Activated naive CD8-positive, alpha-beta T cell treated with anti-CD3 and anti-CD28 coated beads, Interleukin-2, amount 10 ng/mL, durations not matched to agents 7 days and 5 days (primary cell): ENCODE measurements at regions not wholly inside any gene's neighbourhood (a gene's known extent, or its start where the extent isn't known, plus 50 kb on each side); places are given as distances from the start of the nearest gene placed in this dataset.
"Not testable (repeated sequence)": the region's sequence is repeated elsewhere in the genome, so short reads cannot be mapped to it uniquely, and the experiment has no call there.

Source experiments
- ATAC-seq: fragments of 150-1000 bp; cut with Tn5 transposase; one replicate; pipeline ENCODE4 v1.10.0; 2021; ENCODE audit warnings: low read depth, moderate library complexity
- POLR2A ChIA-PET: fragments of 350-600 bp; sonication (Branson Sonifier 250); formaldehyde crosslinking; loops from one replicate; lab custom pipeline; 2021; ENCODE audit warnings: antibody characterized with exemption; lab: Charles Lee
- DNase-seq: peaks from one replicate; pipeline ENCODE4 v3.0.0; 2021
- H3K27ac Mint-ChIP-seq: one replicate; pipeline ENCODE4 v1.8.0; 2022; ENCODE audit warnings: mild to moderate bottlenecking, mixed read lengths
- H3K27me3 Mint-ChIP-seq: one replicate; pipeline ENCODE4 v1.8.0; 2022; ENCODE audit warnings: mild to moderate bottlenecking, moderate library complexity, mixed read lengths
- H3K36me3 Mint-ChIP-seq: one replicate; pipeline ENCODE4 v1.8.0; 2021; ENCODE audit warnings: mild to moderate bottlenecking, mixed read lengths
- H3K4me1 Mint-ChIP-seq: one replicate; pipeline ENCODE4 v1.8.0; 2021; ENCODE audit warnings: mixed read lengths
- H3K4me3 Mint-ChIP-seq: one replicate; pipeline ENCODE4 v1.8.0; 2022; ENCODE audit warnings: mild to moderate bottlenecking, moderate library complexity, mixed read lengths
- H3K9me3 Mint-ChIP-seq: one replicate; pipeline ENCODE4 v1.8.0; 2021; ENCODE audit warnings: mixed read lengths

DNA sequence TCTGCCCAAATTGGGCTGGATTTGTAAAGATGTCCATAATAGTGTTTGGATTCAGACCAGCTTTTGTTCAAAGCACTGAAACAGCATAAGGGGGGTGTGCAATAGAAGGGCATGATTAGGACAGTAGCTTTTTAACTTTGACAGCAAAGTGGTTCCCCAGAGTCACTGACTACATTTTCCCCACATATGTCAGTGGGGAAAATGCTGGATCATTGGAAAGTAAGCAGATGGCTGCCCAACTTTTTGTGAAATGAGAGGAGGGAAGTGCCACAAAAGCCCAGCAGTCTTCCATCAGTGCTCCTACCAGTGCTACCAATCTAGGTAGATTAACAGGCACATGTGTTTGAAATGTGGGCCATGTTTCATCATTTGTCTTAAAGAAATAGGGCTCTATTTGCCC lies 162.8 kb downstream of the FZD1 start:
- H3K27me3 Mint-ChIP-seq, result no peaks in the 10 kb centered on the region
- no peak for DNase-seq
- POLR2A ChIA-PET, result no interaction called here
- no peaks in the 10 kb centered on the region for H3K4me1 Mint-ChIP-seq
- H3K9me3 Mint-ChIP-seq, result no peaks in the 10 kb centered on the region
- H3K27ac Mint-ChIP-seq, result no peak overlapping the region
- no peak overlapping the region for H3K4me3 Mint-ChIP-seq
- H3K36me3 Mint-ChIP-seq, result no peaks in the 10 kb centered on the region
- no peak for ATAC-seq

DNA sequence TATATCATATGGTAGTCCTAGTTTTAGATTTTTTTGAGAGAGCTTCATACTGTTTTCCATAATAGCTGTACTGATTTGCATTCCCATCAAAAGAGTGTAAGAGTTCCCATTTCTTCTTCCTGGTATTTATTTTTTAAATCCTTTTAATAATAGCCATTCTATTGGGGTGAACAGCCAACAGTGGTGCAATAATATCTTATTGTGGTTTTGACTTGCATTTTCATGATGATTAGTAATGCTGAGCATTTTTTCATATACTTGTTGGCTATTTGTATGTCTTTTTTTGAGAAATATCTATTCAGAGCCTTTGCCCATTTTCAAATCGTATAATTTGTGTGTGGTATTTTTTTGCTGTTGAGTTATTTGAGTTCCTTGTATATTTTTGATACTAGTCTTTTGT lies 167.4 kb downstream of the FZD1 start:
- Mint-ChIP-seq H3K36me3 (no peaks in the 10 kb centered on the region), H3K27ac (no peak overlapping the region), H3K4me3 (no peak overlapping the region), H3K4me1 (no peaks in the 10 kb centered on the region), H3K9me3 (no peaks in the 10 kb centered on the region), H3K27me3 (no peaks in the 10 kb centered on the region)
- ATAC-seq (no peak), DNase-seq (no peak)
- POLR2A ChIA-PET, result no interaction called here

DNA sequence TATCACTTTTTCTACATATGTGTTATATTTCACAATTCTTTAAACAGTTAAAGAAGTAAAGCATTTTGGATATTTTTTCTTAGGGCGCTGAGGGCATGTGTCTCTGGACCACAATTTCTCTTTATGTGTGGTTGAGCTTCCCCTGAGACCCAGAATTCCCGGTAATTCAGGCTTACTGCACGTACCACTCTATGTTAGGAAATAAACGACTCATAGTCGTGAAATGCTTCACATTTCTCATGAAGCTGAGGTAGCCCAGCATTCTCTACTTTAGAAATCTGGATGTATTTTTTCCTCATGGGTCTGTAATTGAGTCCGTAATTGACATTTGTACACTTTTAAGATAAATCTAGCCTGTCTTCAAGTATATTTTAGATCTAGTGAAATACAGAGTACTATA lies 170.6 kb downstream of the FZD1 start:
- Mint-ChIP-seq H3K9me3 (peaks cover 5% of the 10 kb centered on the region), H3K4me3 (no peak overlapping the region), H3K4me1 (no peaks in the 10 kb centered on the region), H3K27ac (no peak overlapping the region), H3K36me3 (no peaks in the 10 kb centered on the region), H3K27me3 (no peaks in the 10 kb centered on the region)
- ATAC-seq, result no peak
- DNase-seq, result no peak
- POLR2A ChIA-PET, result no interaction called here

DNA sequence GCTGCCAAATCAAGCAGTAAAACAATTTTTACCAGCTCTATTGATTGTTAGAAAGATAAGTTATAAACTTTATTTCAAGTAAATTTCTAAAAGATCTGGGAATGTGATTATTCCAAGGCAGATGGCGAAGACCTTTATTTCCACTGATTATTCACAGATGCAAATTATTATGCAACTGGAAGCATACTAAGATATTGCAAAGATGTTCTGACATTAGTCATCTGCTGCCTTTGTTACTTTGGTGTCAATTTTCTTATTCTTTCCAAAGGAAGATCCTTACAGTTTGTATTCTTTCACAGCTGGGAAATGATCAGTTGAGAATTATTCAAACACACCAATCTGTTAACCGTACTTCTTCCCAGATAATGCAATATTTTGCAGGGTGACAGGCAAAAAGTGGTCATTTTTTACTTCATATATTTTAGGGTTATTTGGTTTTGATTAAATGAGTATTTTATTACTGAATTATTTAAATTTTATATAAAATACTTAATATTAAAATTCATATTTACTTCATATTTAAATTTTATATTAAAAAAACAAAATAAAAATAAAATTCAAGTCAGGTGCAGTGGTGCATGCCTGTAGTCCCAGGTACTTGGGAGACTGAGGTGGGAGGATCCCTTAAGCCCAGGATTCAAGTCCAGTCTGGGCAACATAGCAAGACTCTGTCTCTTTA lies 171.3 kb downstream of the FZD1 start:
- POLR2A ChIA-PET, result no interaction called here
- no peaks in the 10 kb centered on the region for H3K36me3 Mint-ChIP-seq
- H3K4me3 Mint-ChIP-seq, result no peak overlapping the region
- no peak for DNase-seq
- no peaks in the 10 kb centered on the region for H3K27me3 Mint-ChIP-seq
- H3K4me1 Mint-ChIP-seq, result no peaks in the 10 kb centered on the region
- no peak for ATAC-seq
- peaks cover 10% of the 10 kb centered on the region for H3K9me3 Mint-ChIP-seq
- H3K27ac Mint-ChIP-seq, result no peak overlapping the region

DNA sequence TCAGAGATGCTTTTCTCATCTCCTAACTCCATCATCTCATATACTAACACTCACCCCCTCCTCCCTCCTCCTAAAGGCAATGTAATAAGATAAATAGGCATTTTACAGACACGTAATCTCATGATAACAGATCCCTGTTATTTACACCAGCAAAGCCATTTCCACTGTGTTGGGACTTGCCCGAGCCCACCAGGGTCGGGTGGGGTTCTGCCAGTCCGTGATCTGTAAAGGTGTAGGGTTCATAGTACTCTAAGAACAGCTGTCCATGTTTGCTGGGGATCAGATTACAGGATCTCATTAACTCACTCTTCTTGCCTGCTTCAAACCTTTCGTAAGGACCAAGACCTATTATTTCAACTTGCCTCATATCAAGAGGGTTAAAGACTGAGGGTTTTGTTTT lies 172.4 kb downstream of the FZD1 start:
- POLR2A ChIA-PET, result no interaction called here
- Mint-ChIP-seq H3K27ac (no peak overlapping the region), H3K27me3 (no peaks in the 10 kb centered on the region), H3K4me1 (no peaks in the 10 kb centered on the region), H3K9me3 (peaks cover 10% of the 10 kb centered on the region), H3K4me3 (no peak overlapping the region), H3K36me3 (no peaks in the 10 kb centered on the region)
- DNase-seq (no peak), ATAC-seq (no peak)

DNA sequence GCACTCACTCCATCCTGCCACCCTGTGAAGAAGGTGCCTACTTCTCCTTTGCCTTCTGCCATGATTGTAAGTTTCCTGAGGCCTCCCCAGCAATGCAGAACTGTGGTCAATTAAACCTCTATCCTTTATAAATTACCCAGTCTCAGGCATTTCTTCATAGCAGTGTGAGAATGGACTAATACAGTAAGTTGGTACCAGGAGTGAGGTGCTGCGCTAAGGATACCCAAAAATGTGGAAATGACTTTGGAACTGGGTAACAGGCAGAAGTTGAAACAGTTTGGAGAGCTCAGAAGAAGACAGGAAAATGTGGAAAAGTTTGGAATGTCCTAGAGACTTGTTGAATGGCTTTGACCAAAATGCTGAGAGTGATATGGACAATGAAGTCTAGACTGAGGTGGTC lies 176.0 kb downstream of the FZD1 start:
- H3K27me3 Mint-ChIP-seq, H3K27ac Mint-ChIP-seq, DNase-seq, H3K36me3 Mint-ChIP-seq, ATAC-seq, H3K4me3 Mint-ChIP-seq, H3K4me1 Mint-ChIP-seq, POLR2A ChIA-PET: not testable (repeated sequence)
- H3K9me3 Mint-ChIP-seq, result peaks cover 13% of the 10 kb centered on the region

DNA sequence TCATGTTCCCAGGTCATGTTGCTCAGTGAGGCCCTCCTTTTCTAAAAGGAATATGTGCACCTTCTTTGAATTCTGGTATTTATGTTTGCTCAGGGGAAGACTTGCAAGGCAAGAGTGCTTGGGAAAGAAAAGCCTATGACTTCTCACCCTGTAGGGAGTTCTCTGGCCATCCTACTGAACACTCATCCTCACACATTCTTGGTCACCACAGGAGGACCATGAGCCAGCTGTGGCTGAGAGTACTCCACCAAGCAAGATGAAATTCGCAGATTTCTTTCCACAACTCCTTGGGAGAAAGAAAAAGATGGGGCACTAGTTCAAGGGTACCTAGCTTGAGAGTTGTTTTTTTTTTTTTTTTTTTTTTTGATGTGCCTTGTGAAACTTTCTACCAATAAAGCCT lies 179.6 kb downstream of the FZD1 start:
- no peak overlapping the region for H3K4me3 Mint-ChIP-seq
- ATAC-seq (no peak), DNase-seq (no peak)
- no peaks in the 10 kb centered on the region for H3K36me3 Mint-ChIP-seq
- H3K27me3 Mint-ChIP-seq, result no peaks in the 10 kb centered on the region
- no peak overlapping the region for H3K27ac Mint-ChIP-seq
- peaks cover 14% of the 10 kb centered on the region for H3K9me3 Mint-ChIP-seq
- POLR2A ChIA-PET, result no interaction called here
- no peaks in the 10 kb centered on the region for H3K4me1 Mint-ChIP-seq

DNA sequence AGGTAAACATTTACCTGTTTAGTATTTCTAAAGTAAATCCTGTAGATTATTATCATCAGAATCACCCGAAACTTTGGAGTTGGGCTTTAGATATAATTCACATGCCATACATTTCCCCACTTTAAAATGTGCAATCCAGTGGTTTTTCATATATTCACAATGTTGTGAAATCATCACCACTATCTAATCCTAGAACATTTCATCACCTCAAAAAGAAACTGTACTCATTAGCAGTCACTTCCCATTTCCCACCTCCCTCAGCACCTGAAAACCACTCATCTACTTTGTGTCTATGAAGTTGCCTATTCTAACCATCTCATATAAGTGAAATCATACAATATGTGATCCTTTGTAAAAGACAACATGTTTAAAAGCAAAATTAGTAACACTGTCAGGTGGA lies 182.6 kb downstream of the FZD1 start:
- peaks cover 14% of the 10 kb centered on the region for H3K9me3 Mint-ChIP-seq
- POLR2A ChIA-PET, result no interaction called here

DNA sequence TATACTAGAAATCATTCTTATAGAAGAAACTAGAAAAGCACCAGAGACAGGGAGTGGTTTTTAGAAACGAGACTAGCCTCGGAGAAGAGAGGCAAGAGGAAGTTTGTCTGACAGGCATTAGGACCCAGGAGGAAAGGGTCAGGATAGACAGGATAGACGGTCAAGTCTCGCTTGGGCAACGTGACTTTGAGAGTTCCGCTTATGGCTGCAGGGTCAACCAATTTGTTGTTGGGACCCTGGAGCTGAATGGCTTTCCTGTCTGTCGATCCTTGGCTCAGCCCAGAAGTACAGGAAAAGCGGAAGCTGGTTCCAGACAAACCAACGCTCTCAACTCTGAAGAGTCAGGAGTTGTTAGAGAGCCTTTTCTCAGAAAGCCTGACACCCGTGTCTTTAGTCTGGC lies 191.2 kb downstream of the FZD1 start:
- POLR2A ChIA-PET, result no interaction called here
- Mint-ChIP-seq H3K36me3 (no peaks in the 10 kb centered on the region), H3K9me3 (peaks cover 3% of the 10 kb centered on the region), H3K4me1 (no peaks in the 10 kb centered on the region), H3K27ac (no peak overlapping the region), H3K4me3 (no peak overlapping the region), H3K27me3 (no peaks in the 10 kb centered on the region)
- ATAC-seq, result no peak
- no peak for DNase-seq

More for the DNA sequence above, 182.6 kb downstream of the FZD1 start:
- Mint-ChIP-seq H3K36me3 (no peaks in the 10 kb centered on the region), H3K4me1 (no peaks in the 10 kb centered on the region), H3K27me3 (no peaks in the 10 kb centered on the region), H3K27ac (no peak overlapping the region), H3K4me3 (no peak overlapping the region)
- DNase-seq, result no peak
- ATAC-seq, result no peak

DNA sequence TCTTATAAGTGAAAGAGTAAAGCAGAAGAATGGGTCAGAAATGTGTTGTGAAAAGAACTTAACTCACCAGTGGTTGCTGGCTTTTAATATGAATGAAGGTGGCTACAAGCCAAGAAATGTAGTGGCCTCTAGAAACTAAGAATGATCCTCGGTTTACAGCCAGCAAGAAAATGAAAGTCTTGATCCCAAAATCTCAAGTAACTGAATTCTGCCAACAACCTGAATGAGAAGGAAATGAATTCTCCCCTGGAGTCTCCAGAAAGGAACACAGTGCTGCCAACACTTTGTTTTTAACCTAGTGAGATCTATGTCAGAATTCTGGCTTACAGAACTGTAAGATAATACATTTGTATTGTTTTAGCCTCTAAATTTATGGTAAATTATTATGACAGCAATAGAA lies 193.0 kb downstream of the FZD1 start:
- no peaks in the 10 kb centered on the region for H3K4me1 Mint-ChIP-seq
- no peak for DNase-seq
- no peaks in the 10 kb centered on the region for H3K27me3 Mint-ChIP-seq
- ATAC-seq, result no peak
- POLR2A ChIA-PET, result no interaction called here
- H3K4me3 Mint-ChIP-seq, result no peak overlapping the region
- H3K9me3 Mint-ChIP-seq, result peaks cover 3% of the 10 kb centered on the region
- no peak overlapping the region for H3K27ac Mint-ChIP-seq
- no peaks in the 10 kb centered on the region for H3K36me3 Mint-ChIP-seq

DNA sequence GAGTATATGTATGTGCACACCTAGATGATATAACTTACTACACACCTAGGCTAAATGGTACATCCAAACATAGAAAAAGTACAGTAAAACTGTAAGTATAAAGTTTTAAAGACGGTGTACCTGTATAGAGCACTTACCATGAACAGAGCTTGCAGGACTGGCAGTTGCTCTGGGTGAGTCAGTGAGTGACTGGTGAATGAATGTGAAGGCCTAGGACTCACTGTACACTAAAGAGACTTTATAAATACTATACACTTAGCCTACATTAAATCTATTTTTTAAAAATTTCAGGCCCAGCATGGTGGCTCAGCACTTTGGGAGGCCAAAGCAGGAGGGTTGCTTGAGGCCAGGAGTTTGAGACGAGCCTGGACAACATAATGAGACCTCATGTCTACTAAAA lies 195.3 kb downstream of the FZD1 start:
- POLR2A ChIA-PET, result interaction anchor here (0.6 kb wide), 1 partner anchor 114 kb away, joined by 4 read pairs; no protein-coding TSS in a partner anchor
- Mint-ChIP-seq H3K36me3 (no peaks in the 10 kb centered on the region), H3K4me3 (no peak overlapping the region), H3K4me1 (no peaks in the 10 kb centered on the region), H3K9me3 (peaks cover 3% of the 10 kb centered on the region), H3K27ac (no peak overlapping the region), H3K27me3 (no peaks in the 10 kb centered on the region)
- DNase-seq (no peak), ATAC-seq (no peak)

DNA sequence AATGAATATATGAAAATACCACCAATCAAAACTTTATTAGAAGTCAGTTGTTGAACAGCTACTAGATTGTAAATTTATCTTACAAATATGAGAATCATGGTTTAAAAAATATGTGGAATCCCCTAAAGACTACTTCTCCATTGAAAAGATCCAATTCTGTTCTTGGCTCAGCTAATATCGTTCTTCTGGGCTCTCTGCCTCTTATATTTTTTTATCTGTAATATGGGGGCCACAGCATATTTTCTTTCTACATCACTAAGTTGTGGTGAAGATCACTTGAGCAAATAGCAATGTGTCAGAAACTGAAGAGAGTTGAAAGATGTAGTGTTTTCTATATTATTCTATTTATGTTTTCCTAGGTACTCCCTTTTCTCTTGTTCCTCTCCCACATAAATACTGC lies 198.1 kb downstream of the FZD1 start:
- Mint-ChIP-seq H3K27ac (no peak overlapping the region), H3K9me3 (no peaks in the 10 kb centered on the region), H3K4me1 (no peaks in the 10 kb centered on the region), H3K27me3 (no peaks in the 10 kb centered on the region), H3K4me3 (no peak overlapping the region), H3K36me3 (no peaks in the 10 kb centered on the region)
- POLR2A ChIA-PET, result no interaction called here
- DNase-seq (no peak), ATAC-seq (no peak)

DNA sequence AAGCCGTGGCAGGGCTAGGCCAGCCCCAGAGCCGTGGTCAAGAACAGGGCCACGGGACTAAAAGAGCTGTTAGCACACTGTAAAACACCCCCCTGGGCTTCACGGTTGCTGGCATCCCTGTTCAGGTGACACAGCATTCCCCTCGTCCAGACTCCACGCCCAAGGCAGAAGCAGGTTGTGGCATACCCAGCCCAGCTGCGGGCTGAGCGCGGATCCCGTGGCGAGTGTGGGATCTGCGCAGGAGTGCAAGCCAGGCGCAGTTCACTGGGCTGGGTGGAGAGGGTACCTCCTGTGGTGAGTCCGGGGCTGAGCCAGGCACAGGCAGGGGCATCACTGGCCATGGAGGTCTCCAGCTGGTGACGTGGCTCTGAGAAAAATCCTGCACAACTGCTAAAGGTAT lies 199.1 kb downstream of the FZD1 start:
- H3K4me3 Mint-ChIP-seq, result no peak overlapping the region
- H3K36me3 Mint-ChIP-seq, result no peaks in the 10 kb centered on the region
- no peak overlapping the region for H3K27ac Mint-ChIP-seq
- no peak for DNase-seq
- H3K4me1 Mint-ChIP-seq, result no peaks in the 10 kb centered on the region
- H3K27me3 Mint-ChIP-seq, result no peaks in the 10 kb centered on the region
- ATAC-seq, result no peak
- POLR2A ChIA-PET, result no interaction called here
- no peaks in the 10 kb centered on the region for H3K9me3 Mint-ChIP-seq

DNA sequence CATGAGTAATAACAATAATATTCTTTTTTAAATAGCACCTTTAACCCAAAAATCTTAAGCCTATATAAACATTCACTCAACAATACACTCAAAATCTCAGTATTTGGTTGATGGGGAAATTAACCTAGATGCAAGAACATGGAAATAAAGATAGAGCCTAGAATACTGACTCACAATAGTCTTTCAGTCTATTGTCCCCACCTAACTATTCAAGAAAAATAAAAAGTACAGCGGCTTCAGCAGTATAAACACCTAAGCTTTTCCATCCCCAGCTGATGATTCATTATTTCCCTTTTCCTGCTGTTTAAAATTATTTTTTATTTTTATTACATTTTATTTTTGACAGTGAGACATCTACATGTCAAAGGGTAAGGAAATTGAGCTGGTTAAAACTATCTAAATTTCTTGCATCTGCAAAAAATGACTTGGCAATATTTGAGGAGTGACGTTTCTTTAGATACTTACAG lies 201.4 kb downstream of the FZD1 start:
- no peaks in the 10 kb centered on the region for H3K36me3 Mint-ChIP-seq
- H3K27ac Mint-ChIP-seq, result no peak overlapping the region
- DNase-seq (no peak), ATAC-seq (no peak)
- no peaks in the 10 kb centered on the region for H3K27me3 Mint-ChIP-seq
- POLR2A ChIA-PET, result no interaction called here
- no peak overlapping the region for H3K4me3 Mint-ChIP-seq
- no peaks in the 10 kb centered on the region for H3K4me1 Mint-ChIP-seq
- H3K9me3 Mint-ChIP-seq, result no peaks in the 10 kb centered on the region

DNA sequence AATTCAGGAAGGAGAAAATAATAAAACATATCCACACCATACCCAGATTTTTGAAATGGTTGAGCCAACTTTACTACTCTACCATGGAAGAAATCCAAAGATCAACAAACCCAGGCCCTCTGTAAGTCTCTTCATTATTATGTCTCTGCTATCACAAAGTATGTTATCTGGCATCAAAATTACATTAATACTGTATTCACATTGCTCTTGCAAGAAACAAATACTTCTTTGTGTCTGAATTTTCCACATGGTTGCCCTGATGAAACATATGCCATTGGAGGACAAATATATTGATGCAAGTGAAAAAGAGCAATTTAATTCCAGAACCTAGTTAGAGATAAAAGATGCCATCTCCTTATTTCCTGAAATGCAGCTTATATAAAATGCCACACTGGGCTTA lies 204.0 kb downstream of the FZD1 start:
- Mint-ChIP-seq H3K27me3 (no peaks in the 10 kb centered on the region), H3K36me3 (no peaks in the 10 kb centered on the region), H3K4me3 (no peak overlapping the region), H3K9me3 (peaks cover 2% of the 10 kb centered on the region), H3K27ac (no peak overlapping the region), H3K4me1 (no peaks in the 10 kb centered on the region)
- no peak for ATAC-seq
- DNase-seq, result no peak
- POLR2A ChIA-PET, result no interaction called here
